A673 (cell line): ENCODE measurements at regions not wholly inside any gene's neighbourhood (a gene's known extent, or its start where the extent isn't known, plus 50 kb on each side); places are given as distances from the start of the nearest gene placed in this dataset.
A peak's percentile ranks its signal among the peaks of the same experiment; 100 is the strongest.

Experiments used
- BruUV-seq: library from RNA; stranded (reverse); fragments of 400-500 nt; replicated peaks from 2 replicates; lab custom pipeline; 2021; lab: Mats Ljungman, UMichigan
- CTCF ChIA-PET: fragments of 300-600 bp; sonication (Branson Sonifier 250); formaldehyde crosslinking; loops from one replicate; lab custom pipeline; 2022; ENCODE audit warnings: antibody characterized with exemption; lab: Charles Lee
- POLR2A ChIA-PET: fragments of 300-600 bp; sonication (Branson Sonifier 250); formaldehyde crosslinking; loops from one replicate; lab custom pipeline; 2022; ENCODE audit warnings: antibody characterized with exemption; ENCODE audit not compliant: low non-redundant PET; lab: Charles Lee
- DNase-seq: peaks from one replicate; pipeline ENCODE4 v3.0.0-alpha.2; 2015; ENCODE audit warnings: low spot score
- H3K27ac ChIP-seq: fragments of 200-600 bp; sonication (generic); 2 replicates; pipeline ENCODE4 v1.5.1; 2016; ENCODE audit warnings: mixed run types, low read depth, mild to moderate bottlenecking, mixed read lengths, antibody characterized with exemption, low read length; ENCODE audit not compliant: poor library complexity, severe bottlenecking
- H3K27me3 ChIP-seq: fragments of 200-600 bp; sonication (generic); replicated peaks from 2 replicates; pipeline ENCODE4 v1.6.1; 2017; ENCODE audit warnings: mixed run types, low read depth, mild to moderate bottlenecking, mixed read lengths, antibody characterized with exemption, low read length; ENCODE audit not compliant: insufficient read depth, poor library complexity
- H3K36me3 ChIP-seq: fragments of 200-600 bp; sonication (generic); 2 replicates; pipeline ENCODE4 v1.6.1; 2016; ENCODE audit warnings: mixed run types, mild to moderate bottlenecking, mixed read lengths, antibody characterized with exemption, low read length; ENCODE audit not compliant: insufficient read depth, poor library complexity, severe bottlenecking
- H3K4me1 ChIP-seq: fragments of 200-600 bp; sonication (generic); 2 replicates; pipeline ENCODE4 v1.6.1; 2017; ENCODE audit warnings: mixed run types, mild to moderate bottlenecking, mixed read lengths, antibody characterized with exemption, low read length; ENCODE audit not compliant: insufficient read depth, poor library complexity, severe bottlenecking
- H3K4me3 ChIP-seq: fragments of 200-600 bp; sonication (generic); 2 replicates; pipeline ENCODE4 v1.5.1; 2016; ENCODE audit warnings: low read depth, mixed run types, mild to moderate bottlenecking, mixed read lengths, low read length; ENCODE audit not compliant: poor library complexity, severe bottlenecking
- H3K9me3 ChIP-seq: fragments of 200-600 bp; sonication (generic); 2 replicates; pipeline ENCODE4 v1.6.1; 2016; ENCODE audit warnings: mixed run types, low read depth, mild to moderate bottlenecking, mixed read lengths, antibody characterized with exemption, low read length; ENCODE audit not compliant: poor library complexity, severe bottlenecking
- EZH2 ChIP-seq: fragments of 200-600 bp; sonication (generic); IDR thresholded peaks from 2 replicates; pipeline ENCODE4 v1.6.1; 2017; ENCODE audit warnings: borderline replicate concordance, low read depth, mild to moderate bottlenecking, mixed read lengths, antibody characterized with exemption, low read length; ENCODE audit not compliant: poor library complexity, severe bottlenecking
- intact Hi-C: fragments of 100-400 bp; cut with micrococcal nuclease; formaldehyde crosslinking; loops from one replicate; pipeline ENCODE4 v1.10.0; 2022; ENCODE audit not compliant: unreplicated experiment
- TF ChIP-seq, protein P1 (sequence below): fragments of 300-800, 200-600 bp; sonication (generic); conservative IDR thresholded peaks from 2 replicates; pipeline ENCODE4 v1.5.1; 2017; ENCODE audit warnings: low read depth, mild to moderate bottlenecking, antibody characterized with exemption, low read length, moderate library complexity, mixed read lengths

DNA sequence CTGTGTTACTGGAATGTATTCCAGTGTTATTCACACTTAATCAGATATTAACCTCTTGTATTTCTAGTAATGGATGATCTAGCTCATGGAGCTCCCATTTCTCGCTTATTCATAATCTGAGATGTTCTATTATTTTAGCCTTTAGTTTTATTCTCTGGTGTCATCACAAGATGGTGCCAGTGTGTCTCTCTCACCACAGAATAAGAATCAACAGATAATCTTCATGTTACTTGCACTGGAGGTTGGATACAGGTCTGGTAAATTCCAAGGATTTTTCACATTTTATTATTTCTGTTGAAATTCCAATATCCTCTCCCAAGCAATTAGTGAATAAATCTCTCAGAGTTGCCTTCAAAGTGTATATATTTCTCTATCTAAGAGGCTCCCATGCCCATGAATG is 74.6 kb downstream of the CASP12 start:
- TF ChIP-seq, protein P1, sequence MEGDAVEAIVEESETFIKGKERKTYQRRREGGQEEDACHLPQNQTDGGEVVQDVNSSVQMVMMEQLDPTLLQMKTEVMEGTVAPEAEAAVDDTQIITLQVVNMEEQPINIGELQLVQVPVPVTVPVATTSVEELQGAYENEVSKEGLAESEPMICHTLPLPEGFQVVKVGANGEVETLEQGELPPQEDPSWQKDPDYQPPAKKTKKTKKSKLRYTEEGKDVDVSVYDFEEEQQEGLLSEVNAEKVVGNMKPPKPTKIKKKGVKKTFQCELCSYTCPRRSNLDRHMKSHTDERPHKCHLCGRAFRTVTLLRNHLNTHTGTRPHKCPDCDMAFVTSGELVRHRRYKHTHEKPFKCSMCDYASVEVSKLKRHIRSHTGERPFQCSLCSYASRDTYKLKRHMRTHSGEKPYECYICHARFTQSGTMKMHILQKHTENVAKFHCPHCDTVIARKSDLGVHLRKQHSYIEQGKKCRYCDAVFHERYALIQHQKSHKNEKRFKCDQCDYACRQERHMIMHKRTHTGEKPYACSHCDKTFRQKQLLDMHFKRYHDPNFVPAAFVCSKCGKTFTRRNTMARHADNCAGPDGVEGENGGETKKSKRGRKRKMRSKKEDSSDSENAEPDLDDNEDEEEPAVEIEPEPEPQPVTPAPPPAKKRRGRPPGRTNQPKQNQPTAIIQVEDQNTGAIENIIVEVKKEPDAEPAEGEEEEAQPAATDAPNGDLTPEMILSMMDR = peak; percentile 39; the same call in 1 of the 2 replicates
- TF ChIP-seq EZH2 = no peak
- no peaks in the 10 kb centered on the region for H3K36me3 ChIP-seq
- intact Hi-C loops = no loop called here
- peak; percentile 12 for DNase-seq
- no peak overlapping the region for H3K4me3 ChIP-seq
- H3K9me3 ChIP-seq = no peaks in the 10 kb centered on the region
- no peak overlapping the region for H3K27ac ChIP-seq
- no peaks in the 10 kb centered on the region for H3K27me3 ChIP-seq
- BruUV-seq = no TSS peak
- H3K4me1 ChIP-seq = no peaks in the 10 kb centered on the region
- CTCF ChIA-PET = no interaction called here
- POLR2A ChIA-PET = no interaction called here

- H3K4me3 ChIP-seq = no peak overlapping the region
- H3K9me3 ChIP-seq = no peaks in the 10 kb centered on the region
- no peak overlapping the region for H3K27ac ChIP-seq
- ChIA-PET POLR2A (no interaction called here), CTCF (no interaction called here)
- no peaks in the 10 kb centered on the region for H3K4me1 ChIP-seq
- no peaks in the 10 kb centered on the region for H3K27me3 ChIP-seq
- no TSS peak for BruUV-seq
- H3K36me3 ChIP-seq = no peaks in the 10 kb centered on the region
- intact Hi-C loops = no loop called here
- TF ChIP-seq, protein P1 = no peak
- TF ChIP-seq EZH2 = no peak
- no peak for DNase-seq
Measured at GRCh38 chr11:104820431-104820830, 77.8 kb downstream of the CASP12 start.

DNA sequence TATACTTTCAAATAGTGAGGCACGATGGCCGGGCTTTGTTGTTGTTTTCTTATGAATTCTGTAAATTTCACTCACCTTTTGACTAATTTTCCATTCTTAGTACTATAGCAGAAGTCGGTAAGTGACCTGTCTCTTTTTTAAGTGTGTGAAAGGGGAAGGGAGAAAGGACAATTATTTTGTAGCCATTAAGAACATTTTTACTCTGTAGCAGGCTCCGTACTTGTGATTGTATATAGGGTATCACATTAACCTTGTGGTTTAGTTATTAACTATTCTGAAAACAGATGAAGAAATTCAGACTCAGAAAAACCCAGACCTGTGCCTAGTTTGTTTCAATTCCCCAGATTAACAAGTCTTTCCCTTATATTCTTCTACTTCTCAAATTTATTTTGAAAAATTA is 78.7 kb downstream of the CASP12 start:
- BruUV-seq = no TSS peak
- Histone ChIP-seq H3K27ac (no peak overlapping the region), H3K9me3 (no peaks in the 10 kb centered on the region), H3K27me3 (no peaks in the 10 kb centered on the region), H3K4me1 (no peaks in the 10 kb centered on the region), H3K4me3 (no peak overlapping the region), H3K36me3 (no peaks in the 10 kb centered on the region)
- no peak for DNase-seq
- TF ChIP-seq, protein P1 = no peak
- TF ChIP-seq EZH2 = no peak
- ChIA-PET POLR2A (no interaction called here), CTCF (no interaction called here)
- intact Hi-C loops = no loop called here
